CD4-positive, alpha-beta T cell treated with Interleukin-4 for 4 hours (primary cell): ENCODE measurements at regions not wholly inside any gene's neighbourhood (a gene's known extent, or its start where the extent isn't known, plus 50 kb on each side); places are given as distances from the start of the nearest gene placed in this dataset.

Source experiments
- DNase-seq: peaks from one replicate; pipeline ENCODE4 v3.0.0-alpha.2; 2020

DNA sequence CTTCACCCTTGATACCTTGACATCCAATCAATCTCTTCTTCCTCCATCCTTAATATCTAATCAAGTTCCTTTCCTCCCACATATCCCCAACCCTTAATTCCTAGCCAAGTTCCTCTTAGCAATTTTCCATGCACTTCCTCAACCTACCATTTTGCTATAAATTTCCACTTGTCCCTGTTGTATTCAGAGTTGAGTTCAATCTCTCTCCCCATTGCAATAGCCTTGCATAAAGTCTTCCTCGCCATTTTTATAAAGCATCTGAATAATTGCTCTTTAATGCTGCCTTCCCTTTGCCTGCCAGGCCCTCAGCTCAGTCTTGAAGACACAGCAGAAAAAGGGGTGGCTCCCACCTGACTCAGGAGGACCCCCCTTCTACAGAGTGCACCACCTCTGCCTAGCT lies 390.3 kb downstream of the HHIPL2 start:
- no peak for DNase-seq

- DNase-seq, result no peak
Measured at GRCh38 chr1:222140206-222140605, 398.3 kb upstream of the DUSP10 start.

DNA sequence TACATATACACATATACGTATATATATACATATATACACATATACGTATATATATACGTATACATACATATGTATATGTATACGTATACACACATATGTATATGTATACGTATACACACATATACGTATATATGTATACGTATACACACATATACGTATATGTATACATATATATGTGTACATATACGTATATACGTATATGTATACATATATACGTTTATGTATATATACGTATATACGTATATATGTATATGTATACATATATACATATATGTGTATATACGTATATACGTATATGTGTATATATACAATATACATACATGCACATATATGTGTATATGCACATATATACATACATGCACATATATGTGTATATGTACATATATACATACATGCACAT lies 396.2 kb upstream of the DUSP10 start:
- no peak for DNase-seq

- no peak for DNase-seq
Measured at GRCh38 chr1:222136869-222137268, 395.0 kb upstream of the DUSP10 start.

GRCh38 chr1:222129041-222129440 lies 387.2 kb upstream of the DUSP10 start:
- DNase-seq, result no peak

DNA sequence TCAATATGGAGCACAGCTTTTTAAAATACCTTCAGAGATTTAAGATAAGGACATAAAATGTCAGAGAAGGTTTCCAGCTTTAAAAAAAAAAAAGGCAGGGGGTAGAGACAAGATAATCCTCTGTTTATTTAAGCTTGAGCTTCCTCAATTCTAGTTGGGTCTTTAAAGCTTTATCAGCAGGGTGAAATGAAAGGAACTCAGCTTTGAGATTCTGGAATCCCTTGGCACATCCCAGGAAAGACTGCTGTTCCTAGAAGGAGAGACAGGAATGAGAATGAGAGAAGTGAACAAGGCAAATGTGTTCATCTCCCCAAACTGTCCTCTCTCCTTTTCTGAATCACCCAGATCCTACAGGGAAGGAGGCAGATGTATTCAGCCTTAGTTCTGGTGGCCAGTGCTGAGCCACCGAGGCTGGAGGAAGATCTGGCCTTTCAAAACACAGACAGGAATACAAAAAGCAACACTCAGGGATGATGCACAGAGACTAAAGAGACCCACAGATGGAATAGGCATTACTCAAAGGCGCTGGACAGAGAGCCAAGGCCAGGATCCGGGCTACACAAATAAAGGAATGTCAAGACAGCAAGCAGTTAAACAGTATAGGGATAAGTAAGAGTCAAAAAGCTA lies 385.8 kb upstream of the DUSP10 start:
- DNase-seq, result no peak

- no peak for DNase-seq
Measured at GRCh38 chr1:222127096-222127495, 385.2 kb upstream of the DUSP10 start.

DNA sequence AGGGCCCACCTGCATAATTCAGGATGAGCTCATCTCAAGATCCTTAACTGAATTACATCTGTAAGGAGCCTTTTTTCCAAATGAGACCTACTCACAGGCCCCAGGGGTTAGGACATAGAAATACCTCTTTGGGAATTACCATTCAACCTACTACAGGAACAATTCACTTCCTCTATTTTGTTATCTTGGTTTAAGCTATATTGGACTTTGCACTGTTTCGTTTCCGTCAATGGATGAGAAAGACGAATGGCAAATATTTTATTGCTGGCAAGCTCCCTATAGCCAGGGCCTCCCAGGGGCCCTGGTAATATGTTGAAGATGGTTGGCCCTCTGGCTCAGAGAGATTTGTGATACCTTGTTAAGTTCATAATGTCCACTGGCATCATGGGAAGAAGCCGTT lies 384.2 kb upstream of the DUSP10 start:
- DNase-seq, result no peak

DNA sequence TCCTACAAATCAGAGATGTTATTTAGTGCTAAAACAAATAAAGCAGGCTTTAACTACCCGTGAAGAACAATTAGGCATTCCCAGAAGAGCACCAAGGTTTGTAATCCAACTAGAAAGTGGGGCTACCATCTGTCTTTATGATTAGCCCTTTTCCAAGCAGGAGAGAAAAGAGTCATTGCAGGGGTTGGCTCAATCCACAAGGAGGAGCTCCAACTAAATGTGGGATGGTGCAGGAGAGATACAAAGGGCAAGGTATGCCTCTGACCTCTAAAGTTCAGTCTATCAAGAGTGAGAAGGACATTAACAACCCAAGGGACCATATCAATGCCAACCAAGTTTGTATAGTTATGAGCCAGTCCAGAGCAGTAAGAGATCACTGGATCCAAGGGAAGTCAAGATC lies 382.7 kb upstream of the DUSP10 start:
- no peak for DNase-seq

DNA sequence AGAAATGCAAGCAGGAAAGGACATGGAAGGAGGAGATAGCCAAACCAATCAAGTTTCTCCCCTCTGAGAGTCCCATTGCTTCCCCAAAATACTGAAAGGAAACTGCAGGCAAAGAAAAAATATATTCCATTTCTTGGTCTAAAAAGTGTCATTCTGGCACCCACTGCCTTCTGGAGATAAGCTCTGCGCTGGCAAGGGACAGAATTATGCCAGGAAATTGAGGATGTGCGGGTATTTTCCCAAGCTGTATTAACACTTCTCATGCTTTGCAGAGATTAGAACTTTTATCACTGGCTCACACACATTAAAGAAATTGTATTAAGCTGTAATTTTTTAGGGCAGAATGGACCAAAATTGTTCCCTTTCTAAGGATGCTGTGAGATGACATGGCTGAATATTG lies 381.2 kb upstream of the DUSP10 start:
- no peak for DNase-seq

- no peak for DNase-seq
Measured at GRCh38 chr1:222117809-222118208, 375.9 kb upstream of the DUSP10 start.

DNA sequence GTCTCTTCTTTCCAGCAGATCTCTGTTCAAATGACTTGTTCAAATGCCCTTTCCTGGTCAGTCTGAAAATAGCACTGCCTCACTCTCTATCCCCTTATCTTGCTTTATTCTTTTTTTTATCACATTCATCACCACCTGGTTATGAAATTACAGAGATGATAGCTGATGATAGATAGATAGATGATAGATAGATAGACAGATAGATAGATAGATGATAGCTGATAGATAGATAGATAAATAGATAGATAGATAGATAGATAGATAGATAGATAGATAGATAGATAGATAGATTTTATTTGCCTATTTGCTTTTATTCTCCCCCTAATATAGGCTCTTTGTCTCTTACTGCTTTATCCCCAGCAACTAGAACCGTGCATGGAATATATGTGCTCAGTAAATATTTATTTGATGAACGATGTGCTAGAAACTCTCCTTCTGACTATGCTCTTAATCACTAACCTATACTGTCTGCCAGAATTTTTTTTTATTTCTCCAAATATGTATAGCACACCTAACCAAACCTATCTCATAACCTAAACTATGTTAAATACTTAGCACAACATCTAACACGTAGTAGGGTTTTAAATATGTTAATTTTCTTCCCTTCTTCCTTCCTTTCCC lies 372.8 kb upstream of the DUSP10 start:
- DNase-seq, result no peak

DNA sequence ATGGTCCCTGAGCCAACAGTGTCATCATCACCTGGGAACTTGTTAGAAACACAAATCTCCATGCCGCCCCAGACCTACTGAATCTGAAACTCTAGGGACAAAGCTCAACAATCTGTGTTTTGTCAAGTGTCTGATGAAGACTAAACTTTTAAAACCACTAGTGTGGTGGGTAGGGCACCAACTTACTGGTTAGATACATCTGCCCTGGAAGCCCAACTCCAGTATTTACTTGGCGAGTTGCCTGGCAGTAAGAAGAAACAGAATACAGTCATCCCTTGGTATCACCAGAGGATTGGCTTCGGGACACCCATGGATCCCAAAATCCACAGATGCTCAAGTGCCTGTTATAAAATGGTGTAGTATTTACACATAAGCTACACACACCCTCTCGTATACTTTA lies 367.9 kb upstream of the DUSP10 start:
- no peak for DNase-seq

GRCh38 chr1:222107975-222108374 lies 366.1 kb upstream of the DUSP10 start:
- DNase-seq, result no peak

- no peak for DNase-seq
Measured at GRCh38 chr1:222107267-222107666, 365.4 kb upstream of the DUSP10 start.

- DNase-seq, result no peak
Measured at GRCh38 chr1:222106377-222106776, 364.5 kb upstream of the DUSP10 start.

- DNase-seq, result no peak
Measured at GRCh38 chr1:222105861-222106260, 364.0 kb upstream of the DUSP10 start.

- DNase-seq, result no peak
Measured at GRCh38 chr1:222105393-222105737, 363.5 kb upstream of the DUSP10 start.

- DNase-seq, result no peak
Measured at GRCh38 chr1:222104694-222105392, 363.0 kb upstream of the DUSP10 start.

DNA sequence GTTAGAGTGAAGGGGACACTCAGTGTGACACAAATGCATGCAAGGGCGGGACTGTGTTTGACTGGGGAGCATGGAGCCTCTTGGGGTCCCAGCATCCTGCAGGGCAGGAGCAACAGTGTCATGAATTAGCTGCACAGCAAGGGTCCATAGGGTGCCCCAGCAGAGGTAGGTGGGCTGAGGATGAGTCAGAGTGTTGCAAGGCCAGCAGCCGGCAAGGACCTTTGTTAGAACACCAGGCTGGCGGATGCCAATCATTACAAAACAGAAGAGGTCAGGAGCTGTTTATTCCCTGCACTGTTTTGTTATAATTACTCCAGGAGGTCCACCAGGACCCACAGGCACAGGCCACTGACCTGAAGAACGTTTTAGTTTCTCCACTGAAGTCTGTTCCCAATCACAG lies 362.2 kb upstream of the DUSP10 start:
- no peak for DNase-seq

DNA sequence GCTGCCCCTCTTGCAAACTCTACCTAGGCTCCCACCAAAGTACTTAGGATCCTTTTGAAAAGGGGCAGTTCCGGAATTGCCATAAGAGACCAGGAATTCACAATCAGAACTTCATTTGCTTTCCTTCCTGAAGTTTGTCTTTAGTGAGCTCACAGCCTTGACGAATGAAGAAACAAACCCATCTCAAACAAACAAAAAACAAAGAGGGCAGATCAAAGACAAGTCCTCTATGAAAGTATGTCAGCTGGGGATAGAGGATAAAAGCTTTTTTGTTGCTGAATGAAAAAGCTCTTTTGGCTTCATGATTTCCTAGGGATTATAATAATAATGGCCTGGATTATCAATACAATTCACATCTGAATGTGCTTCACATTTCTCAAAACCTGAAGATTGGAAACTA lies 357.9 kb upstream of the DUSP10 start:
- DNase-seq, result no peak

GRCh38 chr1:222098404-222098803 lies 356.5 kb upstream of the DUSP10 start:
- DNase-seq, result no peak

GRCh38 chr1:222097588-222097987 lies 355.7 kb upstream of the DUSP10 start:
- no peak for DNase-seq

GRCh38 chr1:222096883-222097282 lies 355.0 kb upstream of the DUSP10 start:
- DNase-seq, result no peak

- DNase-seq, result no peak
Measured at GRCh38 chr1:222096476-222096772, 354.5 kb upstream of the DUSP10 start.
